CMK (cell line): ENCODE measurements at regions not wholly inside any gene's neighbourhood (a gene's known extent, or its start where the extent isn't known, plus 50 kb on each side); places are given as distances from the start of the nearest gene placed in this dataset.
"Not testable (repeated sequence)": the region's sequence is repeated elsewhere in the genome, so short reads cannot be mapped to it uniquely, and the experiment has no call there.

ENCODE experiments used
- DNase-seq: peaks from one replicate; pipeline ENCODE4 v3.0.0-alpha.2; 2010; ENCODE audit warnings: low read depth

GRCh38 chrX:38940547-38940946 is 139.3 kb downstream of the MID1IP1 start:
- no peak for DNase-seq

GRCh38 chrX:38941675-38942074 is 140.4 kb downstream of the MID1IP1 start:
- no peak for DNase-seq

- no peak for DNase-seq
Observed at GRCh38 chrX:38943120-38943519, 141.9 kb downstream of the MID1IP1 start.

GRCh38 chrX:38948046-38948445 is 146.8 kb downstream of the MID1IP1 start:
- no peak for DNase-seq

- DNase-seq, result no peak
Observed at GRCh38 chrX:38954520-38954919, 153.3 kb downstream of the MID1IP1 start.

- no peak for DNase-seq
Observed at GRCh38 chrX:38959736-38960135, 158.5 kb downstream of the MID1IP1 start.

- DNase-seq, result no peak
Observed at GRCh38 chrX:38960137-38960536, 158.9 kb downstream of the MID1IP1 start.

GRCh38 chrX:38961936-38962335 is 160.7 kb downstream of the MID1IP1 start:
- no peak for DNase-seq

GRCh38 chrX:38963244-38963643 is 162.0 kb downstream of the MID1IP1 start:
- DNase-seq, result not testable (repeated sequence)

GRCh38 chrX:38965888-38966287 is 164.6 kb downstream of the MID1IP1 start:
- no peak for DNase-seq

GRCh38 chrX:38968344-38969216 is 167.3 kb downstream of the MID1IP1 start:
- DNase-seq, result no peak

GRCh38 chrX:38970074-38970473 is 168.8 kb downstream of the MID1IP1 start:
- no peak for DNase-seq

GRCh38 chrX:38970845-38971244 is 169.6 kb downstream of the MID1IP1 start:
- DNase-seq, result no peak

GRCh38 chrX:38973322-38973721 is 172.1 kb downstream of the MID1IP1 start:
- no peak for DNase-seq

- DNase-seq, result no peak
Observed at GRCh38 chrX:38974542-38974941, 173.3 kb downstream of the MID1IP1 start.

- DNase-seq, result no peak
Observed at GRCh38 chrX:38975368-38975942, 174.2 kb downstream of the MID1IP1 start.

GRCh38 chrX:38982370-38982769 is 181.1 kb downstream of the MID1IP1 start:
- DNase-seq, result no peak

- no peak for DNase-seq
Observed at GRCh38 chrX:38982843-38983242, 181.6 kb downstream of the MID1IP1 start.

- DNase-seq, result no peak
Observed at GRCh38 chrX:38985375-38985774, 184.1 kb downstream of the MID1IP1 start.

GRCh38 chrX:38985945-38986344 is 184.7 kb downstream of the MID1IP1 start:
- no peak for DNase-seq

GRCh38 chrX:38986586-38986985 is 185.3 kb downstream of the MID1IP1 start:
- no peak for DNase-seq

GRCh38 chrX:38987198-38987651 is 186.0 kb downstream of the MID1IP1 start:
- no peak for DNase-seq

- no peak for DNase-seq
Observed at GRCh38 chrX:38988301-38988700, 187.0 kb downstream of the MID1IP1 start.

GRCh38 chrX:38989076-38989475 is 187.8 kb downstream of the MID1IP1 start:
- no peak for DNase-seq
